ENCODE measurements at regions not wholly inside any gene's neighbourhood (a gene's known extent, or its start where the extent isn't known, plus 50 kb on each side); places are given as distances from the start of the nearest gene placed in this dataset.
A peak's percentile ranks its signal among the peaks of the same experiment; 100 is the strongest.
"Not testable (repeated sequence)": the region's sequence is repeated elsewhere in the genome, so short reads cannot be mapped to it uniquely, and the experiment has no call there.

GRCh38 chr10:77718957-77719356 is 81.3 kb upstream of the KCNMA1 start:
- H3K4me1 ChIP-seq (replicated peaks) = peaks cover 5% of the 10 kb centered on the region
- 21% methylated on average over 2 of the region's 2 CpGs for WGBS
- DNase-seq (ENCODE audit: low spot score) = no peak
- intact Hi-C loops (cut with DNase I) = loop anchor here (2.0 kb wide), 1 partner anchor 38 kb away; no protein-coding TSS in a partner anchor
- no peaks in the 10 kb centered on the region for H3K36me3 ChIP-seq
- no peaks in the 10 kb centered on the region for H3K9me3 ChIP-seq
- TF ChIP-seq POLR2A (IDR thresholded peaks at IDR 0.05) = no peak
- TF ChIP-seq POLR2AphosphoS5 (IDR thresholded peaks at IDR 0.05) = peak; percentile 53
- no peak for TF ChIP-seq CTCF (IDR thresholded peaks at IDR 0.05)
- H3K27ac ChIP-seq = no peak overlapping the region
- no peaks in the 10 kb centered on the region for H3K27me3 ChIP-seq (replicated peaks; ENCODE audit: insufficient read depth)
- H3K4me3 ChIP-seq = no peak overlapping the region

DNA sequence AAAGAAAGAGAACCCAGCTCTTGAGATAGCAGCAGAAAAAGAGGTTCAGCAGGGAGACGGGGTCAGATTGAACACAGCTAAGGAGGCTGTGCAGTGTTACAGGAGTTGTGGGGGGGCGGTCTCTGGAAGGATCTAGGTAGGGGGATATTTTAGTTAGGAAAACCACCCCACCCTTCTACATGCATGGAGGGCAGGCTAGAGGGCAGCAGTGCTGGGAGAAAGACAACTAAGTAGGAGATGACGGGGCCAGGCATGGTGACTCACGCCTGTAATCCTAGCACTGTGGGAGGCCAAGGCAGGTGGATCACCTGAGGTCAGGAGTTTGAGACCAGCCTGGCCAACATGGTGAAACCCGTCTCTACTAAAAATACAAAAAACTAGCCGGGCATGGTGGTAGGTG is 80.7 kb upstream of the KCNMA1 start:
- not testable (repeated sequence) for H3K9me3 ChIP-seq; H3K27me3 ChIP-seq (replicated peaks; ENCODE audit: insufficient read depth); DNase-seq (ENCODE audit: low spot score); H3K36me3 ChIP-seq; H3K4me3 ChIP-seq; H3K4me1 ChIP-seq (replicated peaks)
- intact Hi-C loops (cut with DNase I) = loop anchor here (2.0 kb wide), 1 partner anchor 38 kb away; no protein-coding TSS in a partner anchor
- H3K27ac ChIP-seq = peak overlapping the region in 1 of 2 donors; percentile 25
- 75% methylated on average over 6 of the region's 6 CpGs for WGBS

- intact Hi-C loops (cut with DNase I) = no loop called here
- no peaks in the 10 kb centered on the region for H3K9me3 ChIP-seq
- H3K27ac ChIP-seq = no peak overlapping the region
- no peak overlapping the region for H3K4me3 ChIP-seq
- H3K36me3 ChIP-seq = no peaks in the 10 kb centered on the region
- DNase-seq (ENCODE audit: low spot score) = peak; percentile 25
- peaks cover 5% of the 10 kb centered on the region for H3K4me1 ChIP-seq (replicated peaks)
- no peaks in the 10 kb centered on the region for H3K27me3 ChIP-seq (replicated peaks; ENCODE audit: insufficient read depth)
- TF ChIP-seq POLR2AphosphoS5 (IDR thresholded peaks at IDR 0.05) (peak; percentile 64), POLR2A (IDR thresholded peaks at IDR 0.05) (no peak), CTCF (IDR thresholded peaks at IDR 0.05) (no peak)
- 48% methylated on average over 3 of the region's 3 CpGs for WGBS
Observed at GRCh38 chr10:77717336-77717735, 79.7 kb upstream of the KCNMA1 start.

- intact Hi-C loops (cut with DNase I) = no loop called here
- Histone ChIP-seq H3K4me1 (replicated peaks) (peaks cover 5% of the 10 kb centered on the region), H3K4me3 (no peak overlapping the region), H3K36me3 (no peaks in the 10 kb centered on the region), H3K9me3 (no peaks in the 10 kb centered on the region), H3K27me3 (replicated peaks; ENCODE audit: insufficient read depth) (no peaks in the 10 kb centered on the region), H3K27ac (no peak overlapping the region)
- TF ChIP-seq CTCF (IDR thresholded peaks at IDR 0.05) = no peak
- TF ChIP-seq POLR2AphosphoS5 (IDR thresholded peaks at IDR 0.05) = no peak
- no peak for TF ChIP-seq POLR2A (IDR thresholded peaks at IDR 0.05)
- 69% methylated on average over 13 of the region's 13 CpGs for WGBS
- no peak for DNase-seq (ENCODE audit: low spot score)
Observed at GRCh38 chr10:77716458-77717317, 79.1 kb upstream of the KCNMA1 start.

GRCh38 chr10:77715536-77715935 is 77.9 kb upstream of the KCNMA1 start:
- no peaks in the 10 kb centered on the region for H3K9me3 ChIP-seq
- intact Hi-C loops (cut with DNase I) = no loop called here

More at GRCh38 chr10:77715536-77715935, 77.9 kb upstream of the KCNMA1 start:
- Histone ChIP-seq H3K4me1 (replicated peaks) (peaks cover 5% of the 10 kb centered on the region), H3K27ac (no peak overlapping the region), H3K4me3 (no peak overlapping the region), H3K36me3 (no peaks in the 10 kb centered on the region), H3K27me3 (replicated peaks; ENCODE audit: insufficient read depth) (no peaks in the 10 kb centered on the region)
- TF ChIP-seq CTCF (IDR thresholded peaks at IDR 0.05) (no peak), POLR2AphosphoS5 (IDR thresholded peaks at IDR 0.05) (no peak), POLR2A (IDR thresholded peaks at IDR 0.05) (no peak)
- DNase-seq (ENCODE audit: low spot score) = no peak
- 100% methylated on average over 1 of the region's 1 CpG for WGBS
